ENCODE measurements at regions not wholly inside any gene's neighbourhood (a gene's known extent, or its start where the extent isn't known, plus 50 kb on each side); places are given as distances from the start of the nearest gene placed in this dataset.
"Not testable (repeated sequence)": the region's sequence is repeated elsewhere in the genome, so short reads cannot be mapped to it uniquely, and the experiment has no call there.

- Histone ChIP-seq H3K4me2 (no peak overlapping the region), H3K4me3 (no peak overlapping the region), H3K36me3 (no peaks in the 10 kb centered on the region), H3K9me3 (no peaks in the 10 kb centered on the region), H4K20me1 (no peaks in the 10 kb centered on the region), H3K27ac (no peak overlapping the region), H3K27me3 (no peaks in the 10 kb centered on the region), H3K9ac (no peak overlapping the region), H3K4me1 (no peaks in the 10 kb centered on the region)
- TF ChIP-seq Cebpa-rat (IDR thresholded peaks at IDR 0.05) = no peak
These were observed 337.7 kb upstream of the CTSO start for GRCh38 chr4:156291317-156291716.

DNA sequence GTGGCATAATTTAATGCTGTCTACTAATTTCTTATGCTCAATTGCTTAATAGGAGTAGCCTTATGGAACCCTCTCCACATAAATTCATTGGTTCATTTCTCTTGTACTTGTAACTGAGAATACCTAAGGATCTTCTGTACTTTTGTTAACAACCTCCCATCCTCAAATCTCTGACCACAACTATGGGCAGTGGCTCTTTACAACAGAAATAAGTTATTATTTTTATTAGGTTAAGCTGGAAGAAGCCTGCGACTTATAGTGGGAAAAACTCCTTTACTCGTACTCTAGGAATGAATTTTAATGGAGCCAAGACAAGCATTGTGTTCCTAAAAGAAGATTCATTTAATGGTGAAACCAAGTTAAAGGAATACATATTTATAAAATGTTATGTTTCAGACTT, 337.1 kb upstream of the CTSO start:
- H3K27ac ChIP-seq = no peak overlapping the region
- H3K4me1 ChIP-seq = no peaks in the 10 kb centered on the region
- H3K9me3 ChIP-seq = no peaks in the 10 kb centered on the region
- H3K9ac ChIP-seq = no peak overlapping the region
- no peak overlapping the region for H3K4me3 ChIP-seq
- H3K27me3 ChIP-seq = no peaks in the 10 kb centered on the region
- no peak for TF ChIP-seq Cebpa-rat (IDR thresholded peaks at IDR 0.05)
- no peaks in the 10 kb centered on the region for H3K36me3 ChIP-seq
- no peak overlapping the region for H3K4me2 ChIP-seq
- no peaks in the 10 kb centered on the region for H4K20me1 ChIP-seq

GRCh38 chr4:156290026-156290425, 336.4 kb upstream of the CTSO start:
- not testable (repeated sequence) for H3K4me3 ChIP-seq

DNA sequence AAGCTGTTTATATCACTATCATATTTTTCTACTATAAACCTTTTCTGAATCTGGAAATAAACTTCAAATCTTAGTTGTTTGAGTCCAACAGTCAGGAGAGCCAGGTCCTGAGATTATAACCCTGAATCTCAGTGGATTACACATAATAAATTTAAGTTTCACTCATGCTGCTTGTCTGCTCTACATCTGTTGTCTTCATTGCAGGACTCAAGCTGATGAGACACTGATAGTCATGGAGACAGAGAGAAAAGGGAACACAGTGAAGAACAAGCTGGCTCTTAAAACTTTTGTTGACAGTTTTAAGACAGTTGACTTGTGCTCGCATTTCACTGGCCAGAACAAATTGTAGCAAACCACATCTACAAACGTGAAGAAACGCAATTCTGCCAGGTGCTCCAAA, 327.0 kb upstream of the CTSO start:
- H3K4me1 ChIP-seq = no peaks in the 10 kb centered on the region
- H4K20me1 ChIP-seq = no peaks in the 10 kb centered on the region
- TF ChIP-seq Cebpa-rat (IDR thresholded peaks at IDR 0.05) = no peak
- H3K27ac ChIP-seq = no peak overlapping the region
- H3K9me3 ChIP-seq = no peaks in the 10 kb centered on the region
- no peak overlapping the region for H3K9ac ChIP-seq
- H3K27me3 ChIP-seq = no peaks in the 10 kb centered on the region
- H3K36me3 ChIP-seq = no peaks in the 10 kb centered on the region
- H3K4me2 ChIP-seq = no peak overlapping the region
- no peak overlapping the region for H3K4me3 ChIP-seq

More at GRCh38 chr4:156290026-156290425, 336.4 kb upstream of the CTSO start:
- not testable (repeated sequence) for H4K20me1 ChIP-seq, H3K9me3 ChIP-seq, H3K27ac ChIP-seq, H3K4me1 ChIP-seq, H3K27me3 ChIP-seq, H3K36me3 ChIP-seq, H3K9ac ChIP-seq, H3K4me2 ChIP-seq

DNA sequence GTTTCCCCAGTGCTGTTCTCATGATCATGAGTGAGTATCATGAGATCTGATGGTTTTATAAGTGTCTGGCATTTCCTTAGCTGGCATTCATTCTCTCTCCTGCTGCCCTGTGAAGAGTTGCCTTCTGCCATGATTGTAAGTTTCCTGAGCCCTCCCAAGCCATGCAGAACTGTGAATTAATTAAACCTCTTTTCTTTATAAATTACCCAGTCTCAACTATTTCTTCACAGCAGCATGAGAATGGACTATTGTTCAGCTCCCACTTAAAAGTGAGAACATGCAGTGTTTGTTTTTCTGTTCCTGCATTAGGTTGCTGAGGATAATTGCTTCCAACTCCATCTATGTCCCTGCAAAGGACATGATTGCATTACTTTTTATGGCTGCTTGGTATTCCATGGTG, 311.7 kb upstream of the CTSO start:
- no peaks in the 10 kb centered on the region for H3K27me3 ChIP-seq

GRCh38 chr4:156261230-156261629, 307.6 kb upstream of the CTSO start:
- Histone ChIP-seq H3K27me3 (no peaks in the 10 kb centered on the region), H3K27ac (no peak overlapping the region), H3K4me2 (no peak overlapping the region), H3K9ac (no peak overlapping the region), H3K9me3 (no peaks in the 10 kb centered on the region), H3K36me3 (no peaks in the 10 kb centered on the region), H3K4me1 (no peaks in the 10 kb centered on the region), H4K20me1 (no peaks in the 10 kb centered on the region), H3K4me3 (no peak overlapping the region)
- TF ChIP-seq Cebpa-rat (IDR thresholded peaks at IDR 0.05) = no peak

More for the DNA sequence above, 311.7 kb upstream of the CTSO start:
- H4K20me1 ChIP-seq = no peaks in the 10 kb centered on the region
- TF ChIP-seq Cebpa-rat (IDR thresholded peaks at IDR 0.05) = no peak
- no peak overlapping the region for H3K4me3 ChIP-seq
- H3K4me1 ChIP-seq = no peaks in the 10 kb centered on the region
- H3K4me2 ChIP-seq = no peak overlapping the region
- H3K9me3 ChIP-seq = no peaks in the 10 kb centered on the region
- no peaks in the 10 kb centered on the region for H3K36me3 ChIP-seq
- H3K9ac ChIP-seq = no peak overlapping the region
- no peak overlapping the region for H3K27ac ChIP-seq

GRCh38 chr4:156255230-156256007, 301.8 kb upstream of the CTSO start:
- Histone ChIP-seq H3K4me2 (no peak overlapping the region), H3K27ac (no peak overlapping the region), H3K9me3 (no peaks in the 10 kb centered on the region), H3K9ac (no peak overlapping the region), H4K20me1 (no peaks in the 10 kb centered on the region), H3K4me1 (no peaks in the 10 kb centered on the region), H3K36me3 (no peaks in the 10 kb centered on the region), H3K27me3 (no peaks in the 10 kb centered on the region), H3K4me3 (no peak overlapping the region)
- TF ChIP-seq Cebpa-rat (IDR thresholded peaks at IDR 0.05) = no peak

DNA sequence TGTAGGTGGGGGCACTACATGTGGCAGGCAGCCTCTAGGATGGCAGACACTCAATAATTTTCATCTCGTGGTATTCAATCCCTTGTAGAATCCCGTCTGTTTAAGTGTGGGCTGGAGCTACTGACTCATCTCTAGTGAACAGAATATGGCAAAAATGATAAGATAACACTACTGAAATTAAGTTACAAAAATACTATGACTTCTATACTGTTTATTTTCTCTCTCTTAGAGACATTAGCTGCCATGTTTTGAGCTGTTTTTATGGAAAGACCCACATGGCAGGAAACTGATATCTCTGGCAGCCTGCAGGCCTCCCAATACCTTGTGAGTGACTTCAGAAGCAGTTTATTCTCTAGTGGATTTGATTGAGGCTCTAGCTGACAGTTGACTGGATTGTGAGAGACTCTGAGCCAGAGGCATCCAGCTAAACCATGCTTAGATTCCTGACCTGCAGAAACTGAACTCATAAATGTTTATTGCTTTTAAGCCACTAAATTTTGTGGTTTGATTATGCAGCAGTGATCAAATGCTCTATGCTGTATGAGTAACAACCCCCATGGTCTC, 298.8 kb upstream of the CTSO start:
- H3K9me3 ChIP-seq = no peaks in the 10 kb centered on the region
- H3K4me2 ChIP-seq = no peak overlapping the region
- no peak overlapping the region for H3K4me3 ChIP-seq
- no peak overlapping the region for H3K27ac ChIP-seq
- no peaks in the 10 kb centered on the region for H3K36me3 ChIP-seq
- no peak overlapping the region for H3K9ac ChIP-seq
- TF ChIP-seq Cebpa-rat (IDR thresholded peaks at IDR 0.05) = no peak
- H3K27me3 ChIP-seq = no peaks in the 10 kb centered on the region
- H4K20me1 ChIP-seq = no peaks in the 10 kb centered on the region
- H3K4me1 ChIP-seq = no peaks in the 10 kb centered on the region

DNA sequence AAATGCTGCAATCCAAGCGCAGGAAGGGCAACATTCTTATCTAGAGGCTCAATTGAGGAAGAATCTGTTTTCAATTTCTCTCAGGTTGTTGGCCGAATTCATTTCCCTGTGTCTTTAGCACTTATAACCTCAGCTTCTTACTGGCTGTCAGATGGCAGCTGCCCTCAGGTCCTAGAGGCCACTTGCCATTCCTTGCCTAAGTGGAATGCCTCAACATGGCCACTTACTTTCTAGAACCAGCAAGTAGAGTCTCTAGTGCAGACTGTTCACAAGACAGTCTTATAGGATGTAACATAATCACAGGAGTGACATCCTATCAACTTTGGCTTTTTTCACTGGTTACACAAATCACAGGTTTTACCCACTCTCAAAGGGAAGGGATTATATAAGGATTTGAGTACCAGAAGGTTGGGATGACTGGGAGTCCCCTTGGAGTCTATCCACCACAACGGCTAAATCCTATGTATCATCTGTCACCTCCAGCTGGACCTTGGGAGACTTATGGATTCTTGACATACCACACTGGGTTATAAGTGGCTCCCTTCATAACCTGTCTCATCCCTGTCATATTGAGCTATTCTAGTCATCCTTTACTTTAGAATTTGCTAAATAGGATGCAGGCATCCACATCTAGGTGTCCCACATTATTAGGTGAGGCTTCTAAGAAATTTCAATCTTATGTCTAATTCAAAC, 297.9 kb upstream of the CTSO start:
- no peaks in the 10 kb centered on the region for H3K9me3 ChIP-seq
- H3K27ac ChIP-seq = no peak overlapping the region
- H3K36me3 ChIP-seq = no peaks in the 10 kb centered on the region
- no peaks in the 10 kb centered on the region for H3K27me3 ChIP-seq
- H3K4me1 ChIP-seq = no peaks in the 10 kb centered on the region
- H3K4me3 ChIP-seq = no peak overlapping the region
- no peak for TF ChIP-seq Cebpa-rat (IDR thresholded peaks at IDR 0.05)
- H3K4me2 ChIP-seq = no peak overlapping the region
- H3K9ac ChIP-seq = no peak overlapping the region
- no peaks in the 10 kb centered on the region for H4K20me1 ChIP-seq

DNA sequence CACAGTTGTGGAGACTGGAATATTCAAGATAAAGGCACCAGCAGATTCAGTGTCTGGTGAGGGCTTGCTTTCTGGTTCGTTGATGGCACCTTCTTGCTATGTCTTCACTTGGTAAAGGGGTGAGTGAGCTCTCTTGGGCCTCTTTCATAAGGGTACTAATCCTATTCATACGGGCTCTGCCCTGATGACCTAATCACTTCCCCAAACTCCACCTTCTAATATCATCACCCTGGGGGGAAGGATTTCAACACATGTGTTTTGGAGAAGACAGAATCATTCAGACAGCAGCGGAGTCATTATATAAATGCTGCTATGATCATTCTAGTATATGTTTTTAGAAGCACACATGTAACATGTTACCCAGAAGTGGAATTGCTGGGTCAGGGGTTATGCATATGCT, 295.3 kb upstream of the CTSO start:
- no peak overlapping the region for H3K4me3 ChIP-seq
- H3K36me3 ChIP-seq = no peaks in the 10 kb centered on the region
- H3K4me1 ChIP-seq = no peaks in the 10 kb centered on the region
- H3K27ac ChIP-seq = no peak overlapping the region
- no peak overlapping the region for H3K4me2 ChIP-seq
- no peaks in the 10 kb centered on the region for H3K27me3 ChIP-seq
- no peak overlapping the region for H3K9ac ChIP-seq
- H3K9me3 ChIP-seq = no peaks in the 10 kb centered on the region
- no peaks in the 10 kb centered on the region for H4K20me1 ChIP-seq
- no peak for TF ChIP-seq Cebpa-rat (IDR thresholded peaks at IDR 0.05)

Data from BLaER1 (cell line).